ENCODE measurements at regions not wholly inside any gene's neighbourhood (a gene's known extent, or its start where the extent isn't known, plus 50 kb on each side); places are given as distances from the start of the nearest gene placed in this dataset.

- DNase-seq (ENCODE audit: insufficient read length, low spot score) (no peak), FAIRE-seq (no peak)
- TF ChIP-seq, protein P1, sequence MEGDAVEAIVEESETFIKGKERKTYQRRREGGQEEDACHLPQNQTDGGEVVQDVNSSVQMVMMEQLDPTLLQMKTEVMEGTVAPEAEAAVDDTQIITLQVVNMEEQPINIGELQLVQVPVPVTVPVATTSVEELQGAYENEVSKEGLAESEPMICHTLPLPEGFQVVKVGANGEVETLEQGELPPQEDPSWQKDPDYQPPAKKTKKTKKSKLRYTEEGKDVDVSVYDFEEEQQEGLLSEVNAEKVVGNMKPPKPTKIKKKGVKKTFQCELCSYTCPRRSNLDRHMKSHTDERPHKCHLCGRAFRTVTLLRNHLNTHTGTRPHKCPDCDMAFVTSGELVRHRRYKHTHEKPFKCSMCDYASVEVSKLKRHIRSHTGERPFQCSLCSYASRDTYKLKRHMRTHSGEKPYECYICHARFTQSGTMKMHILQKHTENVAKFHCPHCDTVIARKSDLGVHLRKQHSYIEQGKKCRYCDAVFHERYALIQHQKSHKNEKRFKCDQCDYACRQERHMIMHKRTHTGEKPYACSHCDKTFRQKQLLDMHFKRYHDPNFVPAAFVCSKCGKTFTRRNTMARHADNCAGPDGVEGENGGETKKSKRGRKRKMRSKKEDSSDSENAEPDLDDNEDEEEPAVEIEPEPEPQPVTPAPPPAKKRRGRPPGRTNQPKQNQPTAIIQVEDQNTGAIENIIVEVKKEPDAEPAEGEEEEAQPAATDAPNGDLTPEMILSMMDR (IDR thresholded peaks at IDR 0.05; ENCODE audit: insufficient read depth, missing control alignments), result no peak
Observed at GRCh38 chr15:47466357-47466756, 250.9 kb upstream of the SEMA6D start.

GRCh38 chr15:47470983-47471382 is 246.3 kb upstream of the SEMA6D start:
- no peak for DNase-seq (ENCODE audit: insufficient read length, low spot score)
- FAIRE-seq, result no peak
- TF ChIP-seq, protein P1 (IDR thresholded peaks at IDR 0.05; ENCODE audit: insufficient read depth, missing control alignments), result no peak

- no peak for DNase-seq (ENCODE audit: insufficient read length, low spot score)
- TF ChIP-seq, protein P1 (IDR thresholded peaks at IDR 0.05; ENCODE audit: insufficient read depth, missing control alignments), result no peak
- no peak for FAIRE-seq
Observed at GRCh38 chr15:47473106-47473725, 244.1 kb upstream of the SEMA6D start.

- TF ChIP-seq, protein P1 (IDR thresholded peaks at IDR 0.05; ENCODE audit: insufficient read depth, missing control alignments), result no peak
- DNase-seq (ENCODE audit: insufficient read length, low spot score) (no peak), FAIRE-seq (no peak)
Observed at GRCh38 chr15:47473832-47474231, 243.5 kb upstream of the SEMA6D start.

DNA sequence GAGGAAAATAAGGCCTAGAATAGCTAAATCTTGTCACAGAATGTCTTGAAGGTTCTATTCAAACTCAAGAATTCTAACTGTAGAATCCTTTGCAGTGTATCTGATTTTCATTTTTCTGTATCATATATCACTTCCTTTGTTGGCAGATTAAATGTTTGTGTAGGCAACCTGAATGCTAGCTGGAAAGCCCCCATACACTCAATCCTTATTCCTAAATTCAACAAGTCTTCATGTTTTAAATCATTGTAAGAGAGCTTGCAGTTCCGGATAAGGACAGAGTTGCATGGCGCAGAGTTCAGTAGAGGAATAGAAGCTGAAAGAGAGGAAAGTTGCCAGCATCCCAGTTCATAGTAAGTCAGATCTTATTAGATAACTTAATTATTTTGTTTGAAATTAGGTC is 242.0 kb upstream of the SEMA6D start:
- TF ChIP-seq, protein P1 (IDR thresholded peaks at IDR 0.05; ENCODE audit: insufficient read depth, missing control alignments), result no peak
- DNase-seq (ENCODE audit: insufficient read length, low spot score) (no peak), FAIRE-seq (no peak)

GRCh38 chr15:47477341-47477740 is 240.0 kb upstream of the SEMA6D start:
- DNase-seq (ENCODE audit: insufficient read length, low spot score) (no peak), FAIRE-seq (no peak)
- TF ChIP-seq, protein P1 (IDR thresholded peaks at IDR 0.05; ENCODE audit: insufficient read depth, missing control alignments), result no peak

GRCh38 chr15:47484059-47484458 is 233.2 kb upstream of the SEMA6D start:
- DNase-seq (ENCODE audit: insufficient read length, low spot score) (no peak), FAIRE-seq (no peak)
- TF ChIP-seq, protein P1 (IDR thresholded peaks at IDR 0.05; ENCODE audit: insufficient read depth, missing control alignments), result no peak

All from D721Med (cell line).